HG03196 (cell line): ENCODE measurements at regions not wholly inside any gene's neighbourhood (a gene's known extent, or its start where the extent isn't known, plus 50 kb on each side); places are given as distances from the start of the nearest gene placed in this dataset.

ENCODE experiments used
- ATAC-seq: cut with Tn5 transposase; IDR thresholded peaks from one replicate; pipeline ENCODE4 v1.9.1; 2021; ENCODE audit not compliant: unreplicated experiment

- ATAC-seq: no peak
These were observed 407.0 kb upstream of the B3GAT1 start for GRCh38 chr11:134819041-134819440.

GRCh38 chr11:134818516-134818915, 406.5 kb upstream of the B3GAT1 start:
- ATAC-seq: no peak

- no peak for ATAC-seq
These were observed 403.4 kb upstream of the B3GAT1 start for GRCh38 chr11:134815404-134815803.

- no peak for ATAC-seq
These were observed 396.0 kb upstream of the B3GAT1 start for GRCh38 chr11:134807997-134808396.

GRCh38 chr11:134802598-134802997, 390.6 kb upstream of the B3GAT1 start:
- ATAC-seq: no peak

- no peak for ATAC-seq
These were observed 390.1 kb upstream of the B3GAT1 start for GRCh38 chr11:134802116-134802515.

- no peak for ATAC-seq
These were observed 389.5 kb upstream of the B3GAT1 start for GRCh38 chr11:134801570-134801969.

GRCh38 chr11:134800826-134801225, 388.8 kb upstream of the B3GAT1 start:
- no peak for ATAC-seq

- ATAC-seq: no peak
These were observed 388.1 kb upstream of the B3GAT1 start for GRCh38 chr11:134800130-134800529.

GRCh38 chr11:134799386-134799785, 387.3 kb upstream of the B3GAT1 start:
- no peak for ATAC-seq

GRCh38 chr11:134797411-134798089, 385.5 kb upstream of the B3GAT1 start:
- no peak for ATAC-seq

- no peak for ATAC-seq
These were observed 383.0 kb upstream of the B3GAT1 start for GRCh38 chr11:134795017-134795416.

- no peak for ATAC-seq
These were observed 382.1 kb upstream of the B3GAT1 start for GRCh38 chr11:134794192-134794591.

- ATAC-seq: no peak
These were observed 380.6 kb upstream of the B3GAT1 start for GRCh38 chr11:134792677-134793076.

- no peak for ATAC-seq
These were observed 380.0 kb upstream of the B3GAT1 start for GRCh38 chr11:134792044-134792443.

- ATAC-seq: no peak
These were observed 379.1 kb upstream of the B3GAT1 start for GRCh38 chr11:134791102-134791501.

GRCh38 chr11:134789104-134789503, 377.1 kb upstream of the B3GAT1 start:
- no peak for ATAC-seq

GRCh38 chr11:134786636-134787035, 374.6 kb upstream of the B3GAT1 start:
- no peak for ATAC-seq

GRCh38 chr11:134785660-134786284, 373.7 kb upstream of the B3GAT1 start:
- no peak for ATAC-seq

- ATAC-seq: no peak
These were observed 373.0 kb upstream of the B3GAT1 start for GRCh38 chr11:134785059-134785458.

GRCh38 chr11:134784568-134784967, 372.5 kb upstream of the B3GAT1 start:
- no peak for ATAC-seq

GRCh38 chr11:134784046-134784445, 372.0 kb upstream of the B3GAT1 start:
- no peak for ATAC-seq

GRCh38 chr11:134783234-134783633, 371.2 kb upstream of the B3GAT1 start:
- no peak for ATAC-seq
